ENCODE measurements at regions not wholly inside any gene's neighbourhood (a gene's known extent, or its start where the extent isn't known, plus 50 kb on each side); places are given as distances from the start of the nearest gene placed in this dataset.

DNA sequence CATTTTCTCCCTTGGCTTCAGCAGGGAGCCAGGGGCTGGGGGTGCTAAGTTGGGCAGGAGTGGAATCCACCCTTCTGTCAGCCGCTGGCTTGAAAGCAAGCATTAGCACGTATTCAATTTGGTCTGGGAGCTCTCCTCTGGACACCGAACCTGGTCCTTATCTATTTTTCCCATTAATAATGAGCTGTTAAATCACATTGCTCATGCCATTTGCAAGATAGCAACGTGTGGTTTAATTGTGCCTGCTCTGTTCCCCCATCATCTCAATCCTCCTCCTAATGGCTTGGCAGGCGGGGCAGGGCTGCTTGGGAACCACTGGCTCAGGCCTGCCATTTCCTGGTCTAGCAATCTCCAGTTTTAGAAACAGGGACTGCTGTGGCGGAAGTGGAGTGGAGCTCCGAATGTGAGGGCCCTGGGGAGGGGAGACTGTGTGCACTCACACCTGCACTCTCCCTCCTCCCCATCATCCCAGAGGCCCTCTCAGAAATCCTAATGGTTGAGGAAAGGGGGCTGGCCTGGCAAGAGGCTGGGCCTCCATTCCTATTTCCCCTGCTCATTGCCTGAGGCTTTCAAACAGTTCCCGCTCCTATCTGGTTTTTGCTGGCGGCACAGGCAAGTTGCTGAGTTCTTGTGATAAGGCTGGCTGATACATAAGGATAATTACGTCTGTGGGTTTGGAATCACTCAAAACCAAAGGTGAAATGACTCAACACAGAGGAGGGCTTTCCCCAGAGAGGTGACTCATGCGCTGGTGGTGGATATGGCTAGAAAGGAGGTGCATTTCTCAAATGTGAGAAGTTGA lies 201.2 kb upstream of the E2F8 start:
- DNase-seq (ENCODE audit: low read depth in 1 of 2, low spot score in 1 of 2) = no peak
- no peak overlapping the region for H3K4me3 ChIP-seq (replicated peaks; ENCODE audit: insufficient read depth, low read length)

DNA sequence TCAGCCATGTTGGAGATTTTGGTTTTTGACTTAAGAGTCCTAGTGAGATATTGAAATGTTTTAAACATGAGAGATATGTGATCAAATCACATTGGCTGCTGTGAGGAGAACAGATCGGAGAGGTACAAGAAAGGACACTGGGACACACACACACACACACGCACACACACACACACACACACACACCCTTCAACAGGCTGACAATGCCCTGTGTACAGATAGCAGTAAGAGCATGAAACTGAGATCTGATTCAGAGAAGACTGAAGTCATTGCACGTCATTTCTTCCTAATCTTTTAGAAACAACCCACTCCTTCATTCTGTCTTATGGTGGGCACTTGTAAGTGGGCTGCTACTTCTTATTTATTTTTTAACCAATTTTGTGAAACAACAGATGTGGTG lies 200.5 kb upstream of the E2F8 start:
- H3K27me3 ChIP-seq (ENCODE audit: insufficient read depth, poor library complexity, severe bottlenecking) = no peaks in the 10 kb centered on the region
- H3K27ac ChIP-seq (replicated peaks) = no peak overlapping the region
- TF ChIP-seq, protein P1, sequence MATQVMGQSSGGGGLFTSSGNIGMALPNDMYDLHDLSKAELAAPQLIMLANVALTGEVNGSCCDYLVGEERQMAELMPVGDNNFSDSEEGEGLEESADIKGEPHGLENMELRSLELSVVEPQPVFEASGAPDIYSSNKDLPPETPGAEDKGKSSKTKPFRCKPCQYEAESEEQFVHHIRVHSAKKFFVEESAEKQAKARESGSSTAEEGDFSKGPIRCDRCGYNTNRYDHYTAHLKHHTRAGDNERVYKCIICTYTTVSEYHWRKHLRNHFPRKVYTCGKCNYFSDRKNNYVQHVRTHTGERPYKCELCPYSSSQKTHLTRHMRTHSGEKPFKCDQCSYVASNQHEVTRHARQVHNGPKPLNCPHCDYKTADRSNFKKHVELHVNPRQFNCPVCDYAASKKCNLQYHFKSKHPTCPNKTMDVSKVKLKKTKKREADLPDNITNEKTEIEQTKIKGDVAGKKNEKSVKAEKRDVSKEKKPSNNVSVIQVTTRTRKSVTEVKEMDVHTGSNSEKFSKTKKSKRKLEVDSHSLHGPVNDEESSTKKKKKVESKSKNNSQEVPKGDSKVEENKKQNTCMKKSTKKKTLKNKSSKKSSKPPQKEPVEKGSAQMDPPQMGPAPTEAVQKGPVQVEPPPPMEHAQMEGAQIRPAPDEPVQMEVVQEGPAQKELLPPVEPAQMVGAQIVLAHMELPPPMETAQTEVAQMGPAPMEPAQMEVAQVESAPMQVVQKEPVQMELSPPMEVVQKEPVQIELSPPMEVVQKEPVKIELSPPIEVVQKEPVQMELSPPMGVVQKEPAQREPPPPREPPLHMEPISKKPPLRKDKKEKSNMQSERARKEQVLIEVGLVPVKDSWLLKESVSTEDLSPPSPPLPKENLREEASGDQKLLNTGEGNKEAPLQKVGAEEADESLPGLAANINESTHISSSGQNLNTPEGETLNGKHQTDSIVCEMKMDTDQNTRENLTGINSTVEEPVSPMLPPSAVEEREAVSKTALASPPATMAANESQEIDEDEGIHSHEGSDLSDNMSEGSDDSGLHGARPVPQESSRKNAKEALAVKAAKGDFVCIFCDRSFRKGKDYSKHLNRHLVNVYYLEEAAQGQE (IDR thresholded peaks at IDR 0.05; ENCODE audit: insufficient replicate concordance, low read depth) = no peak
- no peak for TF ChIP-seq SPI1 (IDR thresholded peaks at IDR 0.05; ENCODE audit: borderline replicate concordance, low read depth)
- no peak for TF ChIP-seq POLR2AphosphoS5 (IDR thresholded peaks at IDR 0.05; ENCODE audit: low read depth)
- no peak for TF ChIP-seq GABPA (IDR thresholded peaks at IDR 0.05; ENCODE audit: low read depth)
- TF ChIP-seq, protein P2, sequence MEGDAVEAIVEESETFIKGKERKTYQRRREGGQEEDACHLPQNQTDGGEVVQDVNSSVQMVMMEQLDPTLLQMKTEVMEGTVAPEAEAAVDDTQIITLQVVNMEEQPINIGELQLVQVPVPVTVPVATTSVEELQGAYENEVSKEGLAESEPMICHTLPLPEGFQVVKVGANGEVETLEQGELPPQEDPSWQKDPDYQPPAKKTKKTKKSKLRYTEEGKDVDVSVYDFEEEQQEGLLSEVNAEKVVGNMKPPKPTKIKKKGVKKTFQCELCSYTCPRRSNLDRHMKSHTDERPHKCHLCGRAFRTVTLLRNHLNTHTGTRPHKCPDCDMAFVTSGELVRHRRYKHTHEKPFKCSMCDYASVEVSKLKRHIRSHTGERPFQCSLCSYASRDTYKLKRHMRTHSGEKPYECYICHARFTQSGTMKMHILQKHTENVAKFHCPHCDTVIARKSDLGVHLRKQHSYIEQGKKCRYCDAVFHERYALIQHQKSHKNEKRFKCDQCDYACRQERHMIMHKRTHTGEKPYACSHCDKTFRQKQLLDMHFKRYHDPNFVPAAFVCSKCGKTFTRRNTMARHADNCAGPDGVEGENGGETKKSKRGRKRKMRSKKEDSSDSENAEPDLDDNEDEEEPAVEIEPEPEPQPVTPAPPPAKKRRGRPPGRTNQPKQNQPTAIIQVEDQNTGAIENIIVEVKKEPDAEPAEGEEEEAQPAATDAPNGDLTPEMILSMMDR (IDR thresholded peaks at IDR 0.05; ENCODE audit: insufficient read depth, low read length) = no peak
- no peak overlapping the region for H3K4me3 ChIP-seq (replicated peaks; ENCODE audit: insufficient read depth, low read length)
- DNase-seq (ENCODE audit: low read depth in 1 of 2, low spot score in 1 of 2) = no peak

More for the DNA sequence above, 201.2 kb upstream of the E2F8 start:
- H3K27me3 ChIP-seq (ENCODE audit: insufficient read depth, poor library complexity, severe bottlenecking) = no peaks in the 10 kb centered on the region
- TF ChIP-seq POLR2AphosphoS5 (IDR thresholded peaks at IDR 0.05; ENCODE audit: low read depth) (no peak), GABPA (IDR thresholded peaks at IDR 0.05; ENCODE audit: low read depth) (no peak), SPI1 (IDR thresholded peaks at IDR 0.05; ENCODE audit: borderline replicate concordance, low read depth) (no peak)
- TF ChIP-seq, protein P2 (IDR thresholded peaks at IDR 0.05; ENCODE audit: insufficient read depth, low read length) = no peak
- TF ChIP-seq, protein P1 (IDR thresholded peaks at IDR 0.05; ENCODE audit: insufficient replicate concordance, low read depth) = no peak
- no peak overlapping the region for H3K27ac ChIP-seq (replicated peaks)

DNA sequence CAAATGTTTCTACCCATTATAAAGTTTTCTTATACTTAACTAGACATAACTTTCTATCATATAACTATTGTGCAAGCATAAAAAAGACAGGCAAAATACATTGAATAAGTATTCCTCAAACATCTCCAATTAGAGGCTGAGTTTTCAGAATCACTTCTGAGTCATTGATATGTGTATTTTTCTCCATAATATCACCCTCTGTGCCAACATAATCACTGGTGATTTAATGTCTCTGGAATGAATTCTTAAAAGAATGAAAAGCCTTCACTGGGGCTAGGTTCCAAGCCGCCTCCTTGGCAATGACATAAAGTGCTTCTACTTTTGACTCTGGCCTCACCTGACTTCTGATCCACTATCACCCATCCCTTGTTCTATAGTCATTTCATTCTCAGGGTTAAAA lies 197.0 kb upstream of the E2F8 start:
- H3K27me3 ChIP-seq (ENCODE audit: insufficient read depth, poor library complexity, severe bottlenecking) = peaks cover 8% of the 10 kb centered on the region
- no peak for DNase-seq (ENCODE audit: low read depth in 1 of 2, low spot score in 1 of 2)
- H3K4me3 ChIP-seq (replicated peaks; ENCODE audit: insufficient read depth, low read length) = no peak overlapping the region
- TF ChIP-seq POLR2AphosphoS5 (IDR thresholded peaks at IDR 0.05; ENCODE audit: low read depth) = no peak
- TF ChIP-seq, protein P2 (IDR thresholded peaks at IDR 0.05; ENCODE audit: insufficient read depth, low read length) = no peak
- TF ChIP-seq, protein P1 (IDR thresholded peaks at IDR 0.05; ENCODE audit: insufficient replicate concordance, low read depth) = no peak
- H3K27ac ChIP-seq (replicated peaks) = no peak overlapping the region

Measured in HL-60 (cell line).